Activated CD8-positive, alpha-beta T cell treated with anti-CD3 and anti-CD28 coated beads, Interleukin-2, amount 10 ng/mL, durations not matched to agents 7 days and 5 days (primary cell): ENCODE measurements at regions not wholly inside any gene's neighbourhood (a gene's known extent, or its start where the extent isn't known, plus 50 kb on each side); places are given as distances from the start of the nearest gene placed in this dataset.

ENCODE experiments used
- ATAC-seq: fragments of 150-1000 bp; cut with Tn5 transposase; one replicate; pipeline ENCODE4 v1.10.0; 2021; ENCODE audit warnings: moderate library complexity
- CTCF ChIA-PET: fragments of 350-600 bp; sonication (Branson Sonifier 250); formaldehyde crosslinking; loops from one replicate; lab custom pipeline; 2021; ENCODE audit warnings: antibody characterized with exemption; lab: Charles Lee
- POLR2A ChIA-PET: fragments of 350-600 bp; sonication (Branson Sonifier 250); formaldehyde crosslinking; loops from one replicate; lab custom pipeline; 2021; ENCODE audit warnings: antibody characterized with exemption; lab: Charles Lee
- DNase-seq: peaks from one replicate; pipeline ENCODE4 v3.0.0-alpha.2; 2020
- H3K27ac Mint-ChIP-seq: one replicate; pipeline ENCODE4 v1.8.0; 2021; ENCODE audit warnings: mild to moderate bottlenecking, mixed read lengths
- H3K27me3 Mint-ChIP-seq: one replicate; pipeline ENCODE4 v1.8.0; 2021; ENCODE audit warnings: low read depth, mixed read lengths
- H3K36me3 Mint-ChIP-seq: one replicate; pipeline ENCODE4 v1.8.0; 2021; ENCODE audit warnings: low read depth, mixed read lengths
- H3K4me1 Mint-ChIP-seq: one replicate; pipeline ENCODE4 v1.8.0; 2021; ENCODE audit warnings: low read depth, mixed read lengths
- H3K4me3 Mint-ChIP-seq: one replicate; pipeline ENCODE4 v1.8.0; 2021; ENCODE audit warnings: mild to moderate bottlenecking, mixed read lengths
- H3K9me3 Mint-ChIP-seq: one replicate; pipeline ENCODE4 v1.8.0; 2022; ENCODE audit warnings: mixed read lengths; ENCODE audit not compliant: insufficient read depth

DNA sequence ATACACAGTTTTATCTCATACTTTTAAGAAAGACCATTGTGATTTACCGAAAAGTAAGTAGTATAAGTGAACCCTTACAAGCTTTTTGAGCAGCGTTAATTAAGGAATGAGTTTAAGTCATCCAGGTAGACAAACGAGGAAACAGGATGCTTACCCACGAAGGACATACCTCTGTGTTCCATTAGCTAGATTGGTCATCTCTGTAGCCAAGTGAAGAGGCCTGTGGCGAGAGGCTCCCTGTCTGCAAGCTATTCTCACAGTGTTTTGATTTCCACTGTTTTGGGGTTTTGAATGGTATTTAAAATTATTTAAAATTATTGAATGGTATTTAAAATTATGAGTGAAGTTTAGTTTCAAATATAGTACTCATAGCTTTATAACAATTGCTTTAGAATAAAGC, 342.1 kb upstream of the RGS6 start:
- H3K27me3 Mint-ChIP-seq = no peaks in the 10 kb centered on the region
- POLR2A ChIA-PET = no interaction called here
- ATAC-seq = no peak
- no peak for DNase-seq
- H3K36me3 Mint-ChIP-seq = peaks cover 19% of the 10 kb centered on the region
- no peak overlapping the region for H3K27ac Mint-ChIP-seq
- H3K4me1 Mint-ChIP-seq = peaks cover 66% of the 10 kb centered on the region
- H3K9me3 Mint-ChIP-seq = no peaks in the 10 kb centered on the region
- H3K4me3 Mint-ChIP-seq = no peak overlapping the region
- CTCF ChIA-PET = interaction anchor here (1.1 to 1.7 kb wide), 2 partner anchors 12 to 27 kb away, joined by 3 to 5 read pairs; no protein-coding TSS in a partner anchor

DNA sequence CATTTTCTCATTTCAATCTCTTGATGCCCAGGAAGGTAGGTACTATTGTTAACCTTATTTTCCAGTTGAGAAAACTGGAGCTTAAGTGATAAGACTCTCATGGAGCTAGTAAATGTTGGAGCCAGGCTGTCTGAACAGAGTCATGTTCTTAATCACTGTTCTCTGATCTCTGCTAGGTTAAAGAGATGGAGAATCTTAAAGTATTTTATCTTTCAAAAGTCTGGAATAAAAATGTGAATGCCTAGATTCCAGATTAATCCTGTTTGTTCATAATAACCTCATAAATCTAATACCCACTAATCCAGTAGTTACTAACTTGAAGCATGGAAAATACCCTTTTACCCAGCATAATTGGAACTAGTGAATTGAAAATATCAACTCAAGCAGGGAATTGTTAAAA, 341.0 kb upstream of the RGS6 start:
- ChIA-PET CTCF (interaction anchor here (0.9 to 1.9 kb wide), 4 partner anchors 19 to 270 kb away, joined by 3 to 8 read pairs (median 3); no protein-coding TSS in a partner anchor), POLR2A (interaction anchor here (1.2 kb wide), 1 partner anchor 36 kb away, joined by 3 read pairs; no protein-coding TSS in a partner anchor)
- Mint-ChIP-seq H3K27me3 (no peaks in the 10 kb centered on the region), H3K9me3 (no peaks in the 10 kb centered on the region), H3K36me3 (peaks cover 25% of the 10 kb centered on the region), H3K27ac (no peak overlapping the region), H3K4me1 (peaks cover 72% of the 10 kb centered on the region), H3K4me3 (no peak overlapping the region)
- no peak for ATAC-seq
- DNase-seq = no peak

DNA sequence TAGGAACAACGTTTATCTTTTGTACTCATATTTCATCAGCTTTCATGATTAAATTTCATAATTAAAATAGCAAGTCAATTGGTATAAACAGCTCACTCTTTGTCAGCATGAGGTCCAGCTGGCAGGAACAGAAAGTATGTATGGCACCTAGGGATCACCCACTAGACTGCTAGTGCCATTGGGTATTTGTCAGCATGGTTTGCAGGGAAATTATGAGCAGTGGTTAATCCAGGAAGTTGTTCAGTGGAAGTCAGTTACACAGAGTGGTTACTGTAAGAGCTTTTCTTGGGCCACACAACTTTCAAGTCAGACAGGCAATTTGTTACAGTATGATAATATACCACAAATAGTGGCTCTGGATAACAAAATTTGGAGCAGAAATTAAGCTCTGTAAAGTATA, 340.3 kb upstream of the RGS6 start:
- DNase-seq (peak; percentile 39), ATAC-seq (peak; percentile 82)
- Mint-ChIP-seq H3K36me3 (peaks cover 27% of the 10 kb centered on the region), H3K4me3 (no peak overlapping the region), H3K27me3 (no peaks in the 10 kb centered on the region), H3K4me1 (peaks cover 72% of the 10 kb centered on the region), H3K9me3 (no peaks in the 10 kb centered on the region), H3K27ac (peak overlapping the region; percentile 79)
- ChIA-PET CTCF (interaction anchor here (0.9 to 1.9 kb wide), 6 partner anchors 9 to 270 kb away, joined by 3 to 8 read pairs (median 3); no protein-coding TSS in a partner anchor), POLR2A (interaction anchor here (0.6 to 1.2 kb wide), 3 partner anchors 37 to 271 kb away, joined by 3 read pairs; no protein-coding TSS in a partner anchor)

- Mint-ChIP-seq H3K27ac (peak overlapping the region; percentile 55), H3K4me3 (peak overlapping the region; percentile 25), H3K36me3 (peaks cover 30% of the 10 kb centered on the region), H3K27me3 (no peaks in the 10 kb centered on the region), H3K4me1 (peaks cover 76% of the 10 kb centered on the region), H3K9me3 (no peaks in the 10 kb centered on the region)
- ChIA-PET CTCF (interaction anchor here (0.7 to 1.9 kb wide), 4 partner anchors 10 to 270 kb away, joined by 3 to 8 read pairs (median 4); no protein-coding TSS in a partner anchor), POLR2A (interaction anchor here (0.8 to 1.2 kb wide), 2 partner anchors 37 to 115 kb away, joined by 3 read pairs; no protein-coding TSS in a partner anchor)
- ATAC-seq = no peak
- DNase-seq = no peak
Measured at GRCh38 chr14:71592361-71592760, 339.9 kb upstream of the RGS6 start.

DNA sequence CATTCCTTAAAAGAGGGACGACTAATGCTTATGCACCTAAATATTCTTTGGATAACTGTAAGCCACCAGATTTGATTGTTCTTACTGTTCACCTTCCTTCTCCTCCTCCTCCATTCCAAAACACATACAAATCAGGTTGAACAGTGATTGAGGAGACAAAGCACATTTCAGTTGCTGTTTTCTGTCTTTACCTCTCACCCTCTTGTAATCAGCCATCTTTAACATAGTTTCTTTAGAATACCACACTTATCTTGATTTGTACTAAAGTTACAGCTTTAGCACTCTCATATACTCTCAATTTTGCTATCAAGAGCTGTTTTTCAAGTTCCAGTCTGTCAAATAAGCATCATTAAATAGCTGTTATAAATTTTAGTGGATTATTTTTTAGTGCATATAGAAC, 338.3 kb upstream of the RGS6 start:
- H3K9me3 Mint-ChIP-seq = peaks cover 5% of the 10 kb centered on the region
- no peak for ATAC-seq
- no peak overlapping the region for H3K27ac Mint-ChIP-seq
- peaks cover 30% of the 10 kb centered on the region for H3K36me3 Mint-ChIP-seq
- ChIA-PET POLR2A (no interaction called here), CTCF (interaction anchor here (1.5 to 2.0 kb wide), 3 partner anchors 39 to 159 kb away, joined by 4 to 7 read pairs (median 5); no protein-coding TSS in a partner anchor)
- no peak overlapping the region for H3K4me3 Mint-ChIP-seq
- no peak for DNase-seq
- peaks cover 79% of the 10 kb centered on the region for H3K4me1 Mint-ChIP-seq
- no peaks in the 10 kb centered on the region for H3K27me3 Mint-ChIP-seq

DNA sequence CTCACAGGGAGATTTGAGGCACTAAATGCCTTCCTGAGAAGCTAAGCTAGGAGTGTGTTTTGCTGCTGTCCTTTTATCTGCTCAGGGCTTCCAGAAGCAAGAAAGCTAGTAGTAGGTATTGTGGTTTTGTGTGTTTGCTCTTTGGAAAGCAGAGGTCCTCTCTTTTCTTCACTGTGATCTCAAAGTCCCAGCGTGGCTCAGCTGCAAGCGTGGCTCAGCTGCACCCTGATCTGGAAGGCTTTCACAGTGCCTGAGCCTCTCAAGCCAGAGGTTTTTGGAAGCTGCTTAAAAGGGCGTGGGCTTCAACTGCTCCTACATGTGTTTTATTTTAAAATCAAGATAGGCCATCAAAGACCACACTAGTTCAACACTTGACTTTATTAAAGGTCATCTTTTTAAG, 337.4 kb upstream of the RGS6 start:
- ATAC-seq (peak; percentile 58), DNase-seq (peak; percentile 43)
- Mint-ChIP-seq H3K36me3 (peaks cover 34% of the 10 kb centered on the region), H3K4me1 (peaks cover 77% of the 10 kb centered on the region), H3K27me3 (no peaks in the 10 kb centered on the region), H3K9me3 (peaks cover 5% of the 10 kb centered on the region), H3K4me3 (no peak overlapping the region), H3K27ac (peak overlapping the region; percentile 60)
- CTCF ChIA-PET = interaction anchor here (1.5 to 2.0 kb wide), 3 partner anchors 40 to 158 kb away, joined by 4 to 7 read pairs (median 5); no protein-coding TSS in a partner anchor
- POLR2A ChIA-PET = interaction anchor here (1.3 kb wide), 1 partner anchor 40 kb away, joined by 3 read pairs; no protein-coding TSS in a partner anchor

GRCh38 chr14:71595441-71595840, 336.8 kb upstream of the RGS6 start:
- peaks cover 39% of the 10 kb centered on the region for H3K36me3 Mint-ChIP-seq
- no peaks in the 10 kb centered on the region for H3K27me3 Mint-ChIP-seq
- H3K27ac Mint-ChIP-seq = peak overlapping the region; percentile 61
- ChIA-PET CTCF (interaction anchor here (2.0 kb wide), 2 partner anchors 40 to 157 kb away, joined by 5 to 7 read pairs; no protein-coding TSS in a partner anchor), POLR2A (interaction anchor here (1.3 kb wide), 1 partner anchor 40 kb away, joined by 3 read pairs; no protein-coding TSS in a partner anchor)
- H3K4me1 Mint-ChIP-seq = peaks cover 78% of the 10 kb centered on the region
- no peak overlapping the region for H3K4me3 Mint-ChIP-seq
- ATAC-seq (no peak), DNase-seq (no peak)
- H3K9me3 Mint-ChIP-seq = peaks cover 10% of the 10 kb centered on the region

DNA sequence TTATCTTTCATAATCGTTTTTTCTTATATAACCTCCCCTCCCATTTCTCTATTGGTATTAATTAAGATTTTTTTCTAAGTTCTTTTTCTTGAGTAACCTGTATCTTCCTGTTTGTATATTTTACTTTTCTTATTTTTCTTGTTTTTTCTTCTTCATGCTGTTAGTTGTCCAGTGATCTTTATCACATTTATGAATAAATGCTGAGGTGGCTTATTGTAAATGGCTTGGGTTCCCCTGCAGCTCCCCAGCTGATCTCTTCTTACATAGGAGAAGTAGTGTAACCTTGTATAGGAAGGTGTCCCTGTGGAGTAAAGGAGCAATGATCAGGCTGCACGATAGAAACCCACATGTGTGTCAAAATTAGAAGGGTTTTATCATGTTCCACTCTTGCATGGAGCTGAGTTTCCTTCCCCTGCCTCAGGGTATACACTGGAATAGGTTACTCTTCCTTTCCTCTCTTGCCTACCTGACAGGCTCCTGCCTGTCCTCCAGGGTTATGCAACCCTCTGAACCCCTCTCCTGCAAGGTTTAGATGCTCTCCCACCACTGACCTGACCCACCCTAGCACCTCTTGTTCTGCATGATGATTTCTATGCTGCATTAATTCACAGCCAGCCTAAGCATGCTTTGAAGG, 334.8 kb upstream of the RGS6 start:
- H3K9me3 Mint-ChIP-seq = peaks cover 26% of the 10 kb centered on the region
- H3K27me3 Mint-ChIP-seq = no peaks in the 10 kb centered on the region
- H3K27ac Mint-ChIP-seq = peak overlapping the region; percentile 83
- no peak for DNase-seq
- peak overlapping the region; percentile 13 for H3K4me3 Mint-ChIP-seq
- ATAC-seq = peak; percentile 24
- ChIA-PET CTCF (no interaction called here), POLR2A (no interaction called here)
- H3K4me1 Mint-ChIP-seq = peaks cover 63% of the 10 kb centered on the region
- peaks cover 50% of the 10 kb centered on the region for H3K36me3 Mint-ChIP-seq

DNA sequence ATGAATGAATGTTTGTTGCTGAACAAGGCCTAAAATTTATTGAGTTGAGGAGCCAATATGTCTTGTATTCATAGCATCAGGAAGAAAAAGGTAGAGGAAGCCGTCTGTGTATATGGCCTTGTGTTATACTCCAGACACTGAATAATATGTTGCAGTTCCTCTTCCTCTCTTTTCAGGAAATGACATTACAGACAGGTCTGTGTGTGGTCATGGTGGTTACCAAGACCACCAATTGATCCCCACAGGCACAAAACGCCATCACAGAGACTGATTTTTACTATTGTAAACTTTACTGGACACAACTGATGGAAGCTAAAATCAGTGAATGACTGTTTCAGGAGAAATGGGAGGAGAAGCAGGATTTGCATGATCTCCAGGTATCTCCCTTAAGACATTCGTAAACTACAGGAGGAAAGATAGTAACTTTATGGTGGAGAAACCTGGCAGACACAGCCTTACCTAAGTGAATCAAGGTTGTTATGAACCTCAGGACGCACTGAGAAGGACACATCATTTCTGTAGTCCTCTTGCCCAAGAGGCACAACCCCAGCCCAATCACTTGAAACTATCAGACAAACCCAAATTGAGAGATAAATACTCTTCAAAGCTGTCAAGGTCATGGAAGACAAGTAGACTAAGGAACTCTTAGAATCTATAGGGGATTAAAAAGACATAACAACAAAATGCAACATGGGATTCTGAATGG, 334.1 kb upstream of the RGS6 start:
- CTCF ChIA-PET = no interaction called here

DNA sequence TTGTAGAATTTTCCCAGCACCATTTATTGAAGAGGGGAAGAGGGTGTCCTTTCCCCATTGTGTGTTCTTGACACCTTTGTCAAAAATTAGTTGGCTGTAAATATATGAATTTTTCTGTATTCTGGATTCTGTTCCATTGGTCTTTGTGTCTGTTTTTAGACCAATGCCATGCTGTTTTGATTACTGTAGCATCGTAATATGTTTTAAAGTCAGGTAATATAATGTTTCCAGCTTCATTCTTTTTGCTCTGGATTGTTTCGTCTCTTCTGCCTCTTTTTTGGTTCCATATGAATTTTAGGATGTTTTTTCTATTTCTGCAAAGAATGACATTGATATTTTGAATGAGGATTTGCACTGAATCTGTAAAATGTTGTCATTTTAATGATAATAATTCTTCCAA, 331.9 kb upstream of the RGS6 start:
- Mint-ChIP-seq H3K36me3 (peaks cover 58% of the 10 kb centered on the region), H3K9me3 (peaks cover 34% of the 10 kb centered on the region), H3K27me3 (no peaks in the 10 kb centered on the region), H3K4me3 (no peak overlapping the region), H3K27ac (no peak overlapping the region), H3K4me1 (peaks cover 40% of the 10 kb centered on the region)
- CTCF ChIA-PET = no interaction called here
- DNase-seq (no peak), ATAC-seq (no peak)
- POLR2A ChIA-PET = no interaction called here

More for the DNA sequence above, 334.1 kb upstream of the RGS6 start:
- peaks cover 26% of the 10 kb centered on the region for H3K9me3 Mint-ChIP-seq
- DNase-seq (peak; percentile 56), ATAC-seq (peak; percentile 66)
- H3K4me3 Mint-ChIP-seq = peak overlapping the region; percentile 13
- peaks cover 52% of the 10 kb centered on the region for H3K36me3 Mint-ChIP-seq
- no peaks in the 10 kb centered on the region for H3K27me3 Mint-ChIP-seq
- peak overlapping the region; percentile 83 for H3K27ac Mint-ChIP-seq
- POLR2A ChIA-PET = no interaction called here
- peaks cover 60% of the 10 kb centered on the region for H3K4me1 Mint-ChIP-seq

GRCh38 chr14:71602524-71602923, 329.7 kb upstream of the RGS6 start:
- CTCF ChIA-PET = interaction anchor here (0.7 to 0.8 kb wide), 2 partner anchors 13 to 281 kb away, joined by 3 read pairs; no protein-coding TSS in a partner anchor
- Mint-ChIP-seq H3K36me3 (peaks cover 45% of the 10 kb centered on the region), H3K27me3 (no peaks in the 10 kb centered on the region)

More at GRCh38 chr14:71602524-71602923, 329.7 kb upstream of the RGS6 start:
- DNase-seq (no peak), ATAC-seq (no peak)
- H3K27ac Mint-ChIP-seq = no peak overlapping the region
- no peak overlapping the region for H3K4me3 Mint-ChIP-seq
- H3K9me3 Mint-ChIP-seq = peaks cover 35% of the 10 kb centered on the region
- peaks cover 28% of the 10 kb centered on the region for H3K4me1 Mint-ChIP-seq
- POLR2A ChIA-PET = no interaction called here
